HG03558 (cell line): ENCODE measurements at regions not wholly inside any gene's neighbourhood (a gene's known extent, or its start where the extent isn't known, plus 50 kb on each side); places are given as distances from the start of the nearest gene placed in this dataset.
"Not testable (repeated sequence)": the region's sequence is repeated elsewhere in the genome, so short reads cannot be mapped to it uniquely, and the experiment has no call there.

Experiments
- ATAC-seq: cut with Tn5 transposase; IDR thresholded peaks from one replicate; pipeline ENCODE4 v1.9.1; 2021; ENCODE audit warnings: moderate number of reproducible peaks; ENCODE audit not compliant: unreplicated experiment; ENCODE audit errors: extremely low read depth

- no peak for ATAC-seq
Observed at GRCh38 chr9:82115331-82115730, 126.8 kb downstream of the SPATA31D1 start.

GRCh38 chr9:82115900-82116299 lies 127.3 kb downstream of the SPATA31D1 start:
- no peak for ATAC-seq

- ATAC-seq = no peak
Observed at GRCh38 chr9:82116556-82116955, 128.0 kb downstream of the SPATA31D1 start.

- no peak for ATAC-seq
Observed at GRCh38 chr9:82117026-82117811, 128.6 kb downstream of the SPATA31D1 start.

- ATAC-seq = no peak
Observed at GRCh38 chr9:82122731-82123130, 134.2 kb downstream of the SPATA31D1 start.

GRCh38 chr9:82124090-82124489 lies 135.5 kb downstream of the SPATA31D1 start:
- ATAC-seq = no peak

GRCh38 chr9:82126256-82126655 lies 137.7 kb downstream of the SPATA31D1 start:
- ATAC-seq = no peak

- no peak for ATAC-seq
Observed at GRCh38 chr9:82127465-82127864, 138.9 kb downstream of the SPATA31D1 start.

GRCh38 chr9:82128011-82128696 lies 139.6 kb downstream of the SPATA31D1 start:
- ATAC-seq = peak; percentile 84

GRCh38 chr9:82129708-82130107 lies 141.1 kb downstream of the SPATA31D1 start:
- no peak for ATAC-seq

- no peak for ATAC-seq
Observed at GRCh38 chr9:82130331-82131042, 141.9 kb downstream of the SPATA31D1 start.

- no peak for ATAC-seq
Observed at GRCh38 chr9:82131072-82131471, 142.5 kb downstream of the SPATA31D1 start.

- no peak for ATAC-seq
Observed at GRCh38 chr9:82132024-82132423, 143.5 kb downstream of the SPATA31D1 start.

GRCh38 chr9:82134010-82134409 lies 145.4 kb downstream of the SPATA31D1 start:
- no peak for ATAC-seq

- ATAC-seq = no peak
Observed at GRCh38 chr9:82135106-82135505, 146.5 kb downstream of the SPATA31D1 start.

- ATAC-seq = not testable (repeated sequence)
Observed at GRCh38 chr9:82138081-82138480, 149.5 kb downstream of the SPATA31D1 start.

- no peak for ATAC-seq
Observed at GRCh38 chr9:82140471-82140870, 151.9 kb downstream of the SPATA31D1 start.

- no peak for ATAC-seq
Observed at GRCh38 chr9:82144803-82145202, 156.2 kb downstream of the SPATA31D1 start.

GRCh38 chr9:82146677-82147076 lies 158.1 kb downstream of the SPATA31D1 start:
- no peak for ATAC-seq

GRCh38 chr9:82147798-82148425 lies 159.3 kb downstream of the SPATA31D1 start:
- no peak for ATAC-seq

GRCh38 chr9:82148426-82148810 lies 159.8 kb downstream of the SPATA31D1 start:
- ATAC-seq = no peak
